ENCODE measurements at regions not wholly inside any gene's neighbourhood (a gene's known extent, or its start where the extent isn't known, plus 50 kb on each side); places are given as distances from the start of the nearest gene placed in this dataset.
"Not testable (repeated sequence)": the region's sequence is repeated elsewhere in the genome, so short reads cannot be mapped to it uniquely, and the experiment has no call there.

DNA sequence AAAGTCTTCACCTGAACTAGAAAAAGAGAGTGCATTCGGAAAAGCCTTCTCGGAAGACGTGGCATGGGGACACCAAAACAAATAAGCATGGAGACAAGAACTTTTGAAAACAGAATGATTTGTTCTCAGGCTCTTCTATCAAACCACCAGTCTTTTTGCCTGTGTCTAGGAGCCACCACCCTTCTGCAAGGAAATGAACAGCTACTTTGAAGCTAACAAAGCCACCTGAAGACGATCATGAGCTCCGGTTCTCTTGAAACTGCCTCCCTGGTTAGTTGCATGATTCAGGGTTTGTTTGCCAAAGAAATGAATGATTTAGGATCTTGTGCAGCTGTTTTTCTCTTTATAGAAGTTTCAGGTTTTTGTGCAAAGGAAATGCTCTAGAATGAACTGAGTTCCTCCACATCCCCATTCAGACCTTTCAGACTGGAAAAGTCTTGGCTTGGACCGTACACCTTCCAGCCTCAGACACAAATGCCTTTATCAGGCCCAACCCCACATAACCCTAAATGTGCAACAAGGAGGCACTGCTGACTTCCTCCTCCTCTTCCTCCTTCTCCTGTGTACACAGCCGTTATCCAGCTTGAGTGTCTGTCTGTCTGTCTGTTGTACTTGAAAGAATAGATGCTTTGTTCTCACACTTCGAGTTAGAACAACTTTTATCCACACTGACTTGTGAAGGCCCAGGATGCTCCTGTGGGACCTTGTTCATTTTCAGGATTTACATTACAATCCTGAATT is 334.8 kb upstream of the KLF3 start:
- Histone ChIP-seq H3K36me3 (ENCODE audit: insufficient read depth, low read depth, low read length) (no peaks in the 10 kb centered on the region), H3K27me3 (ENCODE audit: insufficient read depth, low read length) (no peaks in the 10 kb centered on the region), H3K9ac (ENCODE audit: low read depth, low read length) (no peak overlapping the region), H3K4me3 (ENCODE audit: low read length) (no peak overlapping the region), H3K4me1 (ENCODE audit: insufficient read depth, low read length) (no peaks in the 10 kb centered on the region), H3K27ac (ENCODE audit: low read length) (no peak overlapping the region), H3K9me3 (ENCODE audit: insufficient read depth, low read depth, low read length) (no peaks in the 10 kb centered on the region; the same call in 1 of the 2 replicates)

DNA sequence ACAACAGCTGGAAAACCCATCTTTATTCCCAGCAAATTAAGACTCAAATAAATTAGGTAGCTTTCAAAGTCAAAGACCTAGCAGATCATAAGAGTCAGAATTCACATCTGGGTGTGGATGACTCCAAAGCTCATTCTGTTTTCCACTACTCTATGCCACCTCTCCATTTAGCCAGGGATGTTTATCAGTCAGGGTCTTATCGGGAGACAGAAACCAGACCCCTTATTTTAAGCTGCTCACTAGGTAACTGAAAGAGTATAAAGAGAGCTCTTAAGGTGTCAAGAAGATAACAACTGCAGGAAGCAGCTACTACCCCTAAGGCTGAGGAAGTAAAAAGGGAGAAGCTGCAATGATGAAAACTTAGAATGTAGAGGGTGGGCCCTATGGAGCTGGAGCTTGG is 333.7 kb upstream of the KLF3 start:
- no peak overlapping the region for H3K27ac ChIP-seq (ENCODE audit: low read length)
- no peak overlapping the region for H3K4me3 ChIP-seq (ENCODE audit: low read length)
- H3K4me1 ChIP-seq (ENCODE audit: insufficient read depth, low read length): no peaks in the 10 kb centered on the region
- H3K9me3 ChIP-seq (ENCODE audit: insufficient read depth, low read depth, low read length): no peaks in the 10 kb centered on the region; the same call in 1 of the 2 replicates
- no peaks in the 10 kb centered on the region for H3K27me3 ChIP-seq (ENCODE audit: insufficient read depth, low read length)
- H3K36me3 ChIP-seq (ENCODE audit: insufficient read depth, low read depth, low read length): no peaks in the 10 kb centered on the region
- no peak overlapping the region for H3K9ac ChIP-seq (ENCODE audit: low read depth, low read length)

DNA sequence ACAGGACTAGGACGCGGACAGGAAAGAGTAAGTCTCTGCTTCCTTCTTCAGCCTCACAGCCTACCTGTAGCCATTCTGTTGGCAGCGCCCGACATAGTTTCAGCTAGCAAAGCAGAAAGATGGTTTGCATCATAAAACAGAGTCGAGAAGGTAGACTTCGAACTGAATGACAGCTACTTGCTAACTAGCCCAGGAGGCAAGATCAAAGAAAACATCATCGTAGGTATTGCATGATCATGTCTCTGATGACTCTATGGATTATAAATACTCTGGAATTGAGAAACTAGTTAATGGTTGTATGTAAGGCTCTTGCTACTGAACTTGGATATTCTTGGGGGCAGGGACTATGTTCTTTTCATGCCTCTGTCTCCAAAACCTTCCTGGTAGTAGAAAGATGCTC is 333.1 kb upstream of the KLF3 start:
- Histone ChIP-seq H3K4me3 (ENCODE audit: low read length) (no peak overlapping the region), H3K4me1 (ENCODE audit: insufficient read depth, low read length) (no peaks in the 10 kb centered on the region), H3K36me3 (ENCODE audit: insufficient read depth, low read depth, low read length) (no peaks in the 10 kb centered on the region), H3K9ac (ENCODE audit: low read depth, low read length) (no peak overlapping the region), H3K9me3 (ENCODE audit: insufficient read depth, low read depth, low read length) (no peaks in the 10 kb centered on the region; the same call in 1 of the 2 replicates), H3K27ac (ENCODE audit: low read length) (no peak overlapping the region), H3K27me3 (ENCODE audit: insufficient read depth, low read length) (no peaks in the 10 kb centered on the region)

- Histone ChIP-seq H3K9ac (ENCODE audit: low read depth, low read length) (no peak overlapping the region), H3K27me3 (ENCODE audit: insufficient read depth, low read length) (no peaks in the 10 kb centered on the region), H3K4me3 (ENCODE audit: low read length) (no peak overlapping the region), H3K36me3 (ENCODE audit: insufficient read depth, low read depth, low read length) (no peaks in the 10 kb centered on the region), H3K27ac (ENCODE audit: low read length) (no peak overlapping the region), H3K9me3 (ENCODE audit: insufficient read depth, low read depth, low read length) (peaks cover 3% of the 10 kb centered on the region), H3K4me1 (ENCODE audit: insufficient read depth, low read length) (no peaks in the 10 kb centered on the region)
Observed at GRCh38 chr4:38332699-38333098, 331.3 kb upstream of the KLF3 start.

- Histone ChIP-seq H3K4me1 (ENCODE audit: insufficient read depth, low read length) (no peaks in the 10 kb centered on the region), H3K9ac (ENCODE audit: low read depth, low read length) (no peak overlapping the region)
Observed at GRCh38 chr4:38333219-38333618, 330.8 kb upstream of the KLF3 start.

GRCh38 chr4:38334791-38335190 is 329.2 kb upstream of the KLF3 start:
- Histone ChIP-seq H3K27ac (ENCODE audit: low read length) (no peak overlapping the region), H3K36me3 (ENCODE audit: insufficient read depth, low read depth, low read length) (no peaks in the 10 kb centered on the region), H3K9me3 (ENCODE audit: insufficient read depth, low read depth, low read length) (peaks cover 15% of the 10 kb centered on the region), H3K4me1 (ENCODE audit: insufficient read depth, low read length) (no peaks in the 10 kb centered on the region), H3K4me3 (ENCODE audit: low read length) (no peak overlapping the region), H3K27me3 (ENCODE audit: insufficient read depth, low read length) (no peaks in the 10 kb centered on the region), H3K9ac (ENCODE audit: low read depth, low read length) (no peak overlapping the region)

More at GRCh38 chr4:38333219-38333618, 330.8 kb upstream of the KLF3 start:
- no peak overlapping the region for H3K27ac ChIP-seq (ENCODE audit: low read length)
- H3K4me3 ChIP-seq (ENCODE audit: low read length): no peak overlapping the region
- H3K9me3 ChIP-seq (ENCODE audit: insufficient read depth, low read depth, low read length): peaks cover 8% of the 10 kb centered on the region
- H3K27me3 ChIP-seq (ENCODE audit: insufficient read depth, low read length): no peaks in the 10 kb centered on the region
- no peaks in the 10 kb centered on the region for H3K36me3 ChIP-seq (ENCODE audit: insufficient read depth, low read depth, low read length)

- not testable (repeated sequence) for H3K27me3 ChIP-seq (ENCODE audit: insufficient read depth, low read length); H3K36me3 ChIP-seq (ENCODE audit: insufficient read depth, low read depth, low read length); H3K9ac ChIP-seq (ENCODE audit: low read depth, low read length); H3K4me3 ChIP-seq (ENCODE audit: low read length); H3K27ac ChIP-seq (ENCODE audit: low read length); H3K4me1 ChIP-seq (ENCODE audit: insufficient read depth, low read length)
- peaks cover 15% of the 10 kb centered on the region for H3K9me3 ChIP-seq (ENCODE audit: insufficient read depth, low read depth, low read length)
Observed at GRCh38 chr4:38338939-38339338, 325.1 kb upstream of the KLF3 start.

- no peaks in the 10 kb centered on the region for H3K36me3 ChIP-seq (ENCODE audit: insufficient read depth, low read depth, low read length)
- peaks cover 8% of the 10 kb centered on the region; the same call in 1 of the 2 replicates for H3K9me3 ChIP-seq (ENCODE audit: insufficient read depth, low read depth, low read length)
- no peaks in the 10 kb centered on the region for H3K4me1 ChIP-seq (ENCODE audit: insufficient read depth, low read length)
- no peak overlapping the region for H3K4me3 ChIP-seq (ENCODE audit: low read length)
- no peaks in the 10 kb centered on the region for H3K27me3 ChIP-seq (ENCODE audit: insufficient read depth, low read length)
- no peak overlapping the region for H3K9ac ChIP-seq (ENCODE audit: low read depth, low read length)
- H3K27ac ChIP-seq (ENCODE audit: low read length): no peak overlapping the region
Observed at GRCh38 chr4:38343608-38344007, 320.4 kb upstream of the KLF3 start.

- Histone ChIP-seq H3K9me3 (ENCODE audit: insufficient read depth, low read depth, low read length) (peaks cover 4% of the 10 kb centered on the region; the same call in 1 of the 2 replicates), H3K27ac (ENCODE audit: low read length) (no peak overlapping the region), H3K36me3 (ENCODE audit: insufficient read depth, low read depth, low read length) (no peaks in the 10 kb centered on the region), H3K27me3 (ENCODE audit: insufficient read depth, low read length) (no peaks in the 10 kb centered on the region), H3K4me1 (ENCODE audit: insufficient read depth, low read length) (no peaks in the 10 kb centered on the region), H3K4me3 (ENCODE audit: low read length) (no peak overlapping the region), H3K9ac (ENCODE audit: low read depth, low read length) (no peak overlapping the region)
Observed at GRCh38 chr4:38344929-38345328, 319.1 kb upstream of the KLF3 start.

GRCh38 chr4:38347251-38347650 is 316.7 kb upstream of the KLF3 start:
- Histone ChIP-seq H3K4me3 (ENCODE audit: low read length) (no peak overlapping the region), H3K9ac (ENCODE audit: low read depth, low read length) (no peak overlapping the region), H3K36me3 (ENCODE audit: insufficient read depth, low read depth, low read length) (no peaks in the 10 kb centered on the region), H3K4me1 (ENCODE audit: insufficient read depth, low read length) (no peaks in the 10 kb centered on the region), H3K27me3 (ENCODE audit: insufficient read depth, low read length) (no peaks in the 10 kb centered on the region), H3K27ac (ENCODE audit: low read length) (no peak overlapping the region), H3K9me3 (ENCODE audit: insufficient read depth, low read depth, low read length) (peaks cover 4% of the 10 kb centered on the region; the same call in 1 of the 2 replicates)

GRCh38 chr4:38354421-38354820 is 309.6 kb upstream of the KLF3 start:
- H3K27ac ChIP-seq (ENCODE audit: low read length): no peak overlapping the region
- no peaks in the 10 kb centered on the region for H3K36me3 ChIP-seq (ENCODE audit: insufficient read depth, low read depth, low read length)
- no peak overlapping the region for H3K4me3 ChIP-seq (ENCODE audit: low read length)
- H3K27me3 ChIP-seq (ENCODE audit: insufficient read depth, low read length): no peaks in the 10 kb centered on the region
- H3K9me3 ChIP-seq (ENCODE audit: insufficient read depth, low read depth, low read length): no peaks in the 10 kb centered on the region
- H3K4me1 ChIP-seq (ENCODE audit: insufficient read depth, low read length): no peaks in the 10 kb centered on the region
- no peak overlapping the region for H3K9ac ChIP-seq (ENCODE audit: low read depth, low read length)

GRCh38 chr4:38354872-38355271 is 309.1 kb upstream of the KLF3 start:
- Histone ChIP-seq H3K9ac (ENCODE audit: low read depth, low read length) (no peak overlapping the region), H3K9me3 (ENCODE audit: insufficient read depth, low read depth, low read length) (no peaks in the 10 kb centered on the region), H3K27ac (ENCODE audit: low read length) (no peak overlapping the region), H3K27me3 (ENCODE audit: insufficient read depth, low read length) (no peaks in the 10 kb centered on the region), H3K4me1 (ENCODE audit: insufficient read depth, low read length) (no peaks in the 10 kb centered on the region), H3K36me3 (ENCODE audit: insufficient read depth, low read depth, low read length) (no peaks in the 10 kb centered on the region), H3K4me3 (ENCODE audit: low read length) (no peak overlapping the region)

Measured in iPS-20b (cell line).